T-helper 9 cell (primary cell): ENCODE measurements at regions not wholly inside any gene's neighbourhood (a gene's known extent, or its start where the extent isn't known, plus 50 kb on each side); places are given as distances from the start of the nearest gene placed in this dataset.

ENCODE experiments used
- DNase-seq: peaks from one replicate; pipeline ENCODE4 v3.0.0-alpha.2; 2020

- DNase-seq, result no peak
Observed at GRCh38 chr2:22282220-22282619, 1102.8 kb upstream of the KLHL29 start.

- DNase-seq, result no peak
Observed at GRCh38 chr2:22282916-22283315, 1102.1 kb upstream of the KLHL29 start.

DNA sequence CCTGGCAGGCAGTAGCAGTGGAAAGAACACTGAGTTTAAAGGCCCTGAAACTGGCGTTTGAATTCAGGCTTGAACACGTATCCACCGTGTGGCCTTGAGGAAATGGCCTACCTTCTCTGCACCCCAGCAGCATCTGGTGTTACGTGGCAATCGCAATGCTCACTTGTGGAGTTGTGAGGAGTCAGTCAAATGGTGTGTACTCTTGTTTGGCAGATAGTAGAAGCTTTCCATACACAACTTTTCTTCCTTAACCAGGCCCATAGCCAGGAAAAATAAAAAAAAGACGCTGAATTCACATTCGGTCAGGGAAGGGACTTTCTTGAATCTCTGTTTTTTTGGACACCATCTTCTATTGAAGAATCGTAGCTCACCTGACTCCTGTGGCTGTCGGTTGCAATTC lies 1101.5 kb upstream of the KLHL29 start:
- no peak for DNase-seq

- DNase-seq, result no peak
Observed at GRCh38 chr2:22290302-22290701, 1094.7 kb upstream of the KLHL29 start.

DNA sequence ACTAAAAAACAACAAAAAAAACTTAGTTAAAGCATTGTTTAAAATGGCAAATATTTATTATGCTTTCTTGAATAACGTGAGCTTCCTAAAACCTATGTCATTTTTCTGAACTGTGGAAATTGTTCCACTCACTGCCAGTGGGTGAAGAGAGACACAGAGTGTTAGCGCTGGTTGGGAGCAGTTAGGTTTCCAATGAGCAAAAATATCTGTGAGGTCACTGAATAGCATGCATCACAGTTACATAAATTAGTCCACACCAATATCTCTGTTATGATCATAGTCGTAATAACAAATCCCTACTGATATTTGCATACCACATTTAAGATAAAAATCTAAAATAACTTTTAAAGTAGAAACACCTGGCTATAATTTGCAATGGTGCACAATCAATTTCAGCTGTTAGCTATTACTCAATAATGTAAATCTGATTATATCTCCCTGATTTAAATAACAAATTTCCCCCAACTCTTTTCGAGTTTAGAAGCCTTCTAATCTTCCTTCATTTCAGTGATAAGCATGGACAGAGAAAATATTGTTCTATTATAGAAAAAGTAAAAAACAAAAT lies 1094.0 kb upstream of the KLHL29 start:
- DNase-seq, result no peak

GRCh38 chr2:22301228-22301627 lies 1083.8 kb upstream of the KLHL29 start:
- DNase-seq, result no peak

DNA sequence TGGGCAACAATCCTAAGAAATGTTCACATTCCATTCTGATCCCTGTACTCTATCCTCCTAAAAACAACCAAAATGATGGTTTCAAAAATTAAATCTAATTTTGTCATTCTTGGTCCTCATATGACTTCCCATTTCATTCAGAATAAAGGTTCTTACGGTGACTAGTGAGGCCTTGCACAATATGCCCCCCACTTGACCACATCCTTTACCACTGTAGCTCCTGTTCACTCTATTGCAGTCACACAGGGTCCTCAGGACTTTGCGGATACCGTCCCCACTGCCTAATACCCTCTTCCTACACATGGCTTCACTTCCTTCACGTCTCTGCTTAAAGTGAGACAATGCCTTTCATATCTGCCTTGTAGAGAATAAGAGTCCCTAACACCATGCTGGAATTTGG lies 1058.7 kb upstream of the KLHL29 start:
- DNase-seq, result no peak

DNA sequence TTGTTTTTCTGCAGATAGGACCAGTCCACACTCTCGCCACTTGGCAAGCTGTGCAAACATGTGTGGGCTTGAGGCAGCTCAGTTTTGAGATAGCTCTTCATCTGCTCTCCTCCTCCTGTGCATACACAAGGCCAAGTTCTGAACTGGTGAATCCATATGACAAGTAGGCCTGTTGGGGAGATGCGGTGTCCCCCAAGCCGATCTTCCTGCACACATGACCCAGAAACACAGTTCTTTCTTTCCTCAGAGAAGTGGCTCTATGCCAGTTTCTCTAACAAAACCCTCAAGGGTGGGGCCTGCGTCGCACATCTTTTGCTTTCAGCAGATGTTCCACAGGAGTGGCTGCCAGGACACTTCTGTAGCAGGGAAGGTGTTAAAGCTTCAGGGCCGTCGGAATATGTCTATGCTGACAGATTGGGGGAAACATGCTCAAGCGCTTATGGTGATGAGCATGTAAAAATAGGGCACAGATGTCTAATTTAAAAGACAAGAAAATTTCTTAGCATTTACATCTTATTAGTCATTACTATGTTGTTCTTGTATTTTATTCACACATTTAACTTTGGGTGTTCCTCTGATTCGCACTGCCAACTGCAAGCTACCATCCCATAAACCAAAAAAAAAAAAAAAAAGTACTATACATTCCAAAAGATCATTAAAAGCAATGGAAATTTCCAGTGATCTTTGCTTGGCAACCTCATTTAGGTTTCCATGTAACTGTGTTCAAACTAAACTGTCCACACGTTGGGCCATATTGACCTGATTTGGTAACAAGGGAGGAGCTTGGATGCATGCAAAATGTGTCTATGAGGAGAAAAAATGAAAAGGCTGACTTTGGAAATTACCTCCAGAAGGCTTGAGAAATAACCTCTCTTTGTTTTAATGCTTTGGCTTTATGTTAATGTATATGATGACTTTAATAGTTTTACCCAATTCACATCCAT lies 1055.5 kb upstream of the KLHL29 start:
- DNase-seq, result no peak

- DNase-seq, result no peak
Observed at GRCh38 chr2:22336414-22336813, 1048.6 kb upstream of the KLHL29 start.

DNA sequence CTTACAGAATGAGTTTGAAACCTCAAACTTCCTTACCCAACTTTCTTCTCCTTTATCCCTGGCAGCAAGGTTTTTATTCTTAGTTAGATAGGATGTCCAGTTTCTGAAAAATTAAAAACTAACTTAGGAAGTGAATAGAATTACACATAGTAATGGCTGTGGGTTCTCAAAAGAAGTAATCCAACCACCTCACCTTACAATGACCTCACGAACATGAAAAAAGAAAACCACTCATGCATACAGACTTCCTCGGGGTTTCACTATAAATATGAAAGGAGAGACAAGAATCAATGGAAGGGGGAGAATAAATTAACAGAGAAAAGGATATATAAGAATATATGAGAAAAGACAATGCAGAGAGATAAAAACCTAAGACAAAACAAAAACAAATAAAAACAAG lies 1044.3 kb upstream of the KLHL29 start:
- no peak for DNase-seq

GRCh38 chr2:22347306-22347705 lies 1037.7 kb upstream of the KLHL29 start:
- no peak for DNase-seq

DNA sequence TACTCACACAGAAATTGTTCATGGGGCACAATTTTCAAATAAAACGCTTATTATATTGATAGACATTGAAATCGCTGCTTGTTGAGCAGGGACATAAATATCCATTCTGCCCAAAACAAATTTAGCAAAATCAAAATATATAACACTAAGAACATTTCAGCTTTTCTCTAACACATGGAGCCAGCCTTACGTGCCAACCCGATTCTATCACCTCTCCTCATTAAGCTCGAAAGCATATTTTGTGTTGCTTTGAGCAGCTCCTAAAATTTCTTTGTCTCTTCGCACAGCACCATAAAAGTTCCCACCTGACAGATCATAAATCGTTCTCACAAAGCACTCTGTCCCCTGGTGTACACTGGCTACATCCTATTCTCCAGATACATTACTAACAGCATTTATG lies 1034.4 kb upstream of the KLHL29 start:
- no peak for DNase-seq

- peak; percentile 5 for DNase-seq
Observed at GRCh38 chr2:22355816-22356433, 1029.1 kb upstream of the KLHL29 start.

GRCh38 chr2:22359071-22359672 lies 1025.8 kb upstream of the KLHL29 start:
- DNase-seq, result no peak

DNA sequence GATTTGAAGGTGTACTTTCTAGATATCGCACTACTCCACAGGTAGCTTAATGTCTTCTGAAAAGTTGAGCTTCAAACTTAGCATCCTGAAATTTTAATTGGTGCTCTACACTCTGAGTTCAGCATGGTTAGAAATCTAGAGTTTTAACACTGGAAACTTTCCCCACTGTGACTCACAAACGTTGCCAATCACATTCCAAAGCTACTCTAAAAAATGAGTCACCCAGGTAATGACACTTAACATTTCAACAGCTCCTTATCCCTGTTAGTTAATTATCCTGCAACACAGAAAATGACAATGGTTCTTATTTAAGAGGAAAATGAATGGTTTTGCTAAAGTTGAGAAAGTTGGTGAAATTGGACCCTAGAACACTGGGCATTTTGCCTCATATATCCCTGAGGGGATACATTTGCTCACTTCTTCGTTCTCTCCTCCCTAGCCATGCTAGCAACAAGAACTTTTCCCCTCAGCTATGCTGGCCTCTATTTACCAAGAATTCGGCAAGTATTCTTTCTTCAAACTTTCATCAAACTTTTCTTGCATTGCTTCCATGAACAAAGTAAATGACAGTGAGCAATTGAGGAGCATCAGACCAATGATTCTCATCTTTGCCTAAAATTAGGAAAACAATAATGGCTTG lies 1024.1 kb upstream of the KLHL29 start:
- DNase-seq, result no peak

DNA sequence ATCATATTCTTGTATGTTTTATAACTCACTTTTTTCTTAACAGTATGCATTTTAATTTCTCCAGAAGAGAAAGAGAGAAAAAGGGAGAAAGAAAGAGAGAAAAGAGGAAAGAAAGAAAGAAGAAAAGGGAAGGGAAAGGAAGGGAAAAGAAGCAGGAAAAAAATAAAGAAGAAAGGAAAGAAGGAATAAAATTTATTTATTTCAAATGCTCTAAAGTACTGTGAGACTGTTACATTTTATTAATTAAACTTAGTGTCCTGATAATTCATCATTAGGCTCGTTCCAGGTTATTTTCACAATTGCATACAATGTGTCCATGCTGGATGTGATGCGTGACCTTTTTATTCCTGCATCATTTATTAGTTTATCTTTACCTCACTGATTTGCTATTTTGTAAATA lies 1023.4 kb upstream of the KLHL29 start:
- DNase-seq, result no peak

DNA sequence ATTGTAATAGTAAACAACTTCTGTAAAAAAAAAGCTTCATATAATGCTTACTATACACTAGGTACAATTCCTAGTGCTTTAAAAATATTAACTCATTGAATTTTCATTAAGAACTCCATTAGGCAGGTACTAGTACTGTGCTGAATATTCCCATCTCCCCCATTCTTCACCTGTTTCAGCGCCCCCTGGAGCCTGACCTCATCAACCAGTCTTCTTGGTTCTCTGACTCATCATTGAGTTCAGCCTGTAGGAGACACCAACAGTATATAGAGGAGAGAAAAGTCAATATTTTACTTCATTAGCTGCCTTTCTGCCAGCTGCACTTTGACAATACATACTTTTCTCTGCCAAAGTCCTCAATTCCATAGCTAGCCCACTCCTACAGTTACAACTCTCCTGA lies 1009.9 kb upstream of the KLHL29 start:
- DNase-seq, result no peak

DNA sequence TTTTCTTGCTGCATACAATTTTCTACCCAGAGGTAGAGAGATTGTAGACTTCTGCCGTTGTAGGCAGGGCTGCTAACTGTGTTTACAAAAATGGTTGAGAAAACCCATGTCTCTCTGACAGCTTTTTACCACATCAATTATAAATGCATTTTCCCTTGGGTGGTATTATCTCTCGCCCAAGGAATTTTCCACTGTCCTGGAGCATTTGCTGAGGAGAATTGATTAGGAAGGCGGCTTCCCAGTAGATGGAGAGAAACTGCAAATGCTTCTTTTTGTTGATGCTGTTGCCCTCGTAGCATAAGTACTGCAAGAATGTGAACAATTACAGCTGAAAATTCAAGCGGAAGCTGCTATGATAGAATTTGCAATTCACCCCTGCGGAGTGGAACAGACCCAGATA lies 1007.7 kb upstream of the KLHL29 start:
- no peak for DNase-seq

DNA sequence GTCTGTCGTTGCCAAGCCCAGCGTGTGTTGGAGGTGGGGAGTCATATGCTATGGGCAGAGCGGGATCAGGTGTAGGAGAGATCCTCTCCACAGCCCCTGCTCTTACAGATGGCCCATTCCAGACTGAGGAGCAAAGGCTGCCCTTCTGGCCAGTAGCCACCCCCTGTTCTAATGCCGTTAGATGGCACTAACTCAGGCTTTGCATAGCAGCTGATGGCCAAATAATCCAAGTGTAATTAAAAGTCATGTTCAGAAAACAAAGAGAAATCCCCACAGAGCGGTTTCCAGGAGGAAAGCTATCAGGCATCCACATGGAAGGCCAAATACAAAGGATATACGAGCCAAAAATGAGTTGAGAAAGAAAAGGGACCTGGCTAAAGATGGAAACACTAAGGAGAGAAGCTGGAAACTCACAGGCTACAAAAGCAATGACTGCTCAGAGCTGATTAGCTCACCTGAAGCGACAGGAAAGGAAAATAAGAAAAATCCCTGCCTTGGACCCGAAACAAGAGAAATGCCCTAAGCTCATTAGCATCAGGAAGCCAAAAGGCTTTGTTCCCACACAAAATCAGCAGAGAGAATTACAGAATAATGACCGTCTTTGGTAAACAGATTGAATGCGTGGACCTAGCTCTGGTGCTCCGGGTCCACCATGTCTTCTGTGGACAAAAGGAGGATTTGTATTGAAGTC lies 1002.4 kb upstream of the KLHL29 start:
- no peak for DNase-seq

GRCh38 chr2:22397847-22398246 lies 987.1 kb upstream of the KLHL29 start:
- DNase-seq, result no peak

DNA sequence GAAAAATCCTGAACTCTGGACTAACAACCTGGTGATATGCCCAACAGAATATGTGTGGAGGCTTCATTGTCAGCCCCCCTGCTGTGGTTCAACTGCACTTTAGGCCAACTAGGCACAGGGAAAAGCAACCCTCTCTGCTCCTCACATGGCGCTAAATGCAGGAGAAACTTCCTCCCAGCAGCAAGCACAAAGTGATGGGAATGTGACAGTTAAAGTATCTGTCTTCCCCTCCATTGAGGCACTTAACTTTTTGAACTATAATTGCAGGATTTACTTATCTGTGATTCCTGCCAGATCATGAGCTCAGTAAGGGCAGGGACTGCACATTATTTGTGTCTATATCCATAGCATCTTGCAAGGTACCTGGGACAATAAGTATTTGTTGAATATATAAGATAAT lies 981.2 kb upstream of the KLHL29 start:
- DNase-seq, result no peak

- DNase-seq, result no peak
Observed at GRCh38 chr2:22406625-22407024, 978.4 kb upstream of the KLHL29 start.

- DNase-seq, result no peak
Observed at GRCh38 chr2:22420076-22420475, 964.9 kb upstream of the KLHL29 start.
